Natural killer cell (primary cell): ENCODE measurements at regions not wholly inside any gene's neighbourhood (a gene's known extent, or its start where the extent isn't known, plus 50 kb on each side); places are given as distances from the start of the nearest gene placed in this dataset.

Experiments
- ATAC-seq, 3 donors: fragments of 150-1000 bp in 2 of 3; fragments of 200-7000 bp in 1 of 3; cut with Tn5 transposase; 1 replicate in 1 of 3; 2 replicates in 2 of 3; pipeline ENCODE4 v1.10.0; 2021; ENCODE audit warnings: mild to moderate bottlenecking in 2 of 3, moderate library complexity in 2 of 3
- DNase-seq, 2 donors: peaks; one replicate each; pipeline versions ENCODE4 v3.0.0 to v3.0.0-alpha.2; 2013 to 2021; ENCODE audit warnings: mixed read lengths in 1 of 2
- H3K27ac ChIP-seq: one replicate; pipeline ENCODE4 v1.5.1; 2013; ENCODE audit warnings: mild to moderate bottlenecking, low read length
- H3K27me3 ChIP-seq: one replicate; pipeline ENCODE4 v1.6.1; 2013; ENCODE audit warnings: low read length; ENCODE audit not compliant: control insufficient read depth, insufficient read depth
- H3K36me3 ChIP-seq: one replicate; pipeline ENCODE4 v1.6.1; 2013; ENCODE audit warnings: low read length; ENCODE audit not compliant: control insufficient read depth, insufficient read depth
- H3K4me1 ChIP-seq: one replicate; pipeline ENCODE4 v1.6.1; 2013; ENCODE audit warnings: low read length; ENCODE audit not compliant: control insufficient read depth, insufficient read depth
- H3K4me3 ChIP-seq: one replicate; pipeline ENCODE4 v1.5.1; 2013; ENCODE audit warnings: low read length
- H3K9me3 ChIP-seq: one replicate; pipeline ENCODE4 v1.6.1; 2013; ENCODE audit warnings: low read length; ENCODE audit not compliant: control insufficient read depth, insufficient read depth
- H3K27ac Mint-ChIP-seq, 2 donors: one replicate each; pipeline ENCODE4 v1.8.0; 2022; ENCODE audit warnings: mild to moderate bottlenecking in 2 of 2, mixed read lengths in 2 of 2, moderate library complexity in 1 of 2
- H3K27me3 Mint-ChIP-seq, 2 donors: one replicate each; pipeline ENCODE4 v1.8.0; 2022; ENCODE audit warnings: low read depth in 2 of 2, mixed read lengths in 2 of 2
- H3K36me3 Mint-ChIP-seq: one replicate; pipeline ENCODE4 v1.8.0; 2022; ENCODE audit warnings: mixed read lengths
- H3K4me1 Mint-ChIP-seq, 2 donors: one replicate each; pipeline ENCODE4 v1.8.0; 2022; ENCODE audit warnings: mixed read lengths in 2 of 2
- H3K4me3 Mint-ChIP-seq: one replicate; pipeline ENCODE4 v1.8.0; 2022; ENCODE audit warnings: mild to moderate bottlenecking, moderate library complexity, mixed read lengths
- H3K9me3 Mint-ChIP-seq, 2 donors: one replicate each; pipeline ENCODE4 v1.8.0; 2022; ENCODE audit warnings: mixed read lengths in 2 of 2
- CTCF ChIP-seq: fragments of 200-600 bp; IDR thresholded peaks from one replicate; pipeline ENCODE4 v1.8.0; 2022; ENCODE audit warnings: antibody characterized with exemption
- WGBS: methylation state at CpG from one replicate; pipeline ENCODE4 v1.1.7; 2013; ENCODE audit warnings: missing lambda C conversion rate; ENCODE audit not compliant: insufficient coverage; 5-methylcytosine and 5-hydroxymethylcytosine counted together
- intact Hi-C: fragments of 100-400 bp; cut with micrococcal nuclease; formaldehyde crosslinking; loops from one replicate; pipeline ENCODE4 v1.14.2; 2022

GRCh38 chr11:57932105-57932504 is 91.6 kb upstream of the OR9Q1 start:
- H3K9me3 ChIP-seq: no peaks in the 10 kb centered on the region
- H3K27ac ChIP-seq: no peak overlapping the region
- no peak for TF ChIP-seq CTCF
- no peak for ATAC-seq
- 94% methylated on average over 2 of the region's 2 CpGs for WGBS
- H3K9me3 Mint-ChIP-seq: no peaks in the 10 kb centered on the region
- no peaks in the 10 kb centered on the region for H3K4me1 ChIP-seq
- DNase-seq: no peak
- no peak overlapping the region for H3K27ac Mint-ChIP-seq
- no peaks in the 10 kb centered on the region for H3K27me3 ChIP-seq
- no peaks in the 10 kb centered on the region for H3K36me3 ChIP-seq
- intact Hi-C loops: no loop called here
- no peaks in the 10 kb centered on the region for H3K4me1 Mint-ChIP-seq
- no peaks in the 10 kb centered on the region for H3K36me3 Mint-ChIP-seq
- H3K4me3 Mint-ChIP-seq: no peak overlapping the region
- H3K27me3 Mint-ChIP-seq: peaks cover 9 to 14% of the 10 kb centered on the region in 2 donors
- no peak overlapping the region for H3K4me3 ChIP-seq

- no peak overlapping the region for H3K27ac Mint-ChIP-seq
- H3K36me3 Mint-ChIP-seq: no peaks in the 10 kb centered on the region
- no peaks in the 10 kb centered on the region for H3K4me1 ChIP-seq
- DNase-seq (no peak), ATAC-seq (no peak)
- H3K27me3 ChIP-seq: no peaks in the 10 kb centered on the region
- H3K36me3 ChIP-seq: no peaks in the 10 kb centered on the region
- no peak overlapping the region for H3K4me3 ChIP-seq
- TF ChIP-seq CTCF: no peak
- no peaks in the 10 kb centered on the region for H3K9me3 ChIP-seq
- WGBS: 96% methylated on average over 3 of the region's 4 CpGs
- H3K4me1 Mint-ChIP-seq: no peaks in the 10 kb centered on the region
- no peak overlapping the region for H3K4me3 Mint-ChIP-seq
- no peak overlapping the region for H3K27ac ChIP-seq
- intact Hi-C loops: no loop called here
- no peaks in the 10 kb centered on the region for H3K27me3 Mint-ChIP-seq
- H3K9me3 Mint-ChIP-seq: no peaks in the 10 kb centered on the region
Measured at GRCh38 chr11:57935402-57936049, 88.2 kb upstream of the OR9Q1 start.

GRCh38 chr11:57936050-57936418 is 87.6 kb upstream of the OR9Q1 start:
- H3K4me3 Mint-ChIP-seq: no peak overlapping the region
- no peak for TF ChIP-seq CTCF
- Histone ChIP-seq H3K27me3 (no peaks in the 10 kb centered on the region), H3K4me1 (no peaks in the 10 kb centered on the region), H3K36me3 (no peaks in the 10 kb centered on the region), H3K9me3 (no peaks in the 10 kb centered on the region), H3K4me3 (no peak overlapping the region), H3K27ac (no peak overlapping the region)
- DNase-seq (no peak), ATAC-seq (no peak)
- H3K27me3 Mint-ChIP-seq: peaks cover 0 to 3% of the 10 kb centered on the region in 2 donors
- no peaks in the 10 kb centered on the region for H3K4me1 Mint-ChIP-seq
- no peak overlapping the region for H3K27ac Mint-ChIP-seq
- 86% methylated on average over 1 of the region's 1 CpG for WGBS
- intact Hi-C loops: no loop called here
- no peaks in the 10 kb centered on the region for H3K9me3 Mint-ChIP-seq
- no peaks in the 10 kb centered on the region for H3K36me3 Mint-ChIP-seq

GRCh38 chr11:57937431-57937830 is 86.2 kb upstream of the OR9Q1 start:
- Mint-ChIP-seq H3K9me3 (no peaks in the 10 kb centered on the region), H3K4me3 (no peak overlapping the region), H3K36me3 (no peaks in the 10 kb centered on the region), H3K4me1 (no peaks in the 10 kb centered on the region), H3K27ac (no peak overlapping the region), H3K27me3 (peaks cover 0 to 6% of the 10 kb centered on the region in 2 donors)
- ATAC-seq: no peak
- no peaks in the 10 kb centered on the region for H3K36me3 ChIP-seq
- intact Hi-C loops: no loop called here
- WGBS: 62% methylated on average over 3 of the region's 3 CpGs
- no peak for TF ChIP-seq CTCF
- H3K4me1 ChIP-seq: no peaks in the 10 kb centered on the region
- H3K27ac ChIP-seq: no peak overlapping the region
- H3K4me3 ChIP-seq: no peak overlapping the region
- no peak for DNase-seq
- H3K9me3 ChIP-seq: no peaks in the 10 kb centered on the region
- H3K27me3 ChIP-seq: no peaks in the 10 kb centered on the region
